Stimulated activated CD8-positive, alpha-beta memory T cell treated with anti-CD3 and anti-CD28 coated beads, Interleukin-15, amount 100 ng/mL, for 1 hour (primary cell): ENCODE measurements at regions not wholly inside any gene's neighbourhood (a gene's known extent, or its start where the extent isn't known, plus 50 kb on each side); places are given as distances from the start of the nearest gene placed in this dataset.

Experiments
- DNase-seq: peaks from one replicate; pipeline ENCODE4 v3.0.0-alpha.2; 2020; ENCODE audit warnings: low read depth

GRCh38 chr13:30107521-30108136, 199.7 kb downstream of the KATNAL1 start:
- no peak for DNase-seq

DNA sequence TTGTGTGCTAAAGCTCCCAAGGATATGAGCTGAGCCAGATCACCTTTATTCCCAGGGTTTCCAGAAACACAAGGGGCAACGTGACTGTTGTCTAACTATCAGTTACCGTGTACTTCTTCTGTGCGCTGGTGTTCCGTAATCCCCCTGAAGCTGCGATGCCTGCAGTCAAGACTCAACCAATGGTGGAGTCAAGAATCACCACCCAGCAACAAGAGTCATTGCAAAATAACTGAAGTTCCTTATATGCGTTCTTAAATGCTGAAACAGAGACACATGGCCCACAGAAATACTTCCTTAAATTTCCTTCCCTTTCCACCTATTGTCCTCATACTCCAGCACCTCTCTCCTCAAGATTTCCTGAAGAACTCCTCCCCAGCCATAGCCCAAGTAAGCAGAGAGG, 200.2 kb downstream of the KATNAL1 start:
- no peak for DNase-seq

GRCh38 chr13:30105381-30105780, 202.0 kb downstream of the KATNAL1 start:
- DNase-seq: no peak

- DNase-seq: no peak
Observed at GRCh38 chr13:30103161-30103840, 204.1 kb downstream of the KATNAL1 start.

DNA sequence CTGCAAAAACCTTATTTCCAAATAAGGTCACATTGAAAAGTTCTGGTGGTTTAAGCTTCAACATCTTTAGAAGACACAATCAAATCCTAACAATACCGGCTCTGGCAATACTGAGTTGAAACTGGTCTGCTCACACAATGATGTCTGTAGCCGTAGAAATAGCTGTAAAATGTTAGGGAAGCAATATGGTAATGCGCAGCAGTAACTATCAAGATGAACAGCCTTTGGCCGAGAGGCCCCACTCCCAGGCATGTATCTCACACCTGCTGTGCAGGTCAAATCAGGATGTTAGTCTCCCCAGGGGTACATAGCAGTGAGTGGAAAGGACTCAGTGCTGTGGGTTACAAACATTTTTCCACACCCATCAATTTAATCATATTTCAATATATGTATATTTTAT, 207.1 kb downstream of the KATNAL1 start:
- no peak for DNase-seq

DNA sequence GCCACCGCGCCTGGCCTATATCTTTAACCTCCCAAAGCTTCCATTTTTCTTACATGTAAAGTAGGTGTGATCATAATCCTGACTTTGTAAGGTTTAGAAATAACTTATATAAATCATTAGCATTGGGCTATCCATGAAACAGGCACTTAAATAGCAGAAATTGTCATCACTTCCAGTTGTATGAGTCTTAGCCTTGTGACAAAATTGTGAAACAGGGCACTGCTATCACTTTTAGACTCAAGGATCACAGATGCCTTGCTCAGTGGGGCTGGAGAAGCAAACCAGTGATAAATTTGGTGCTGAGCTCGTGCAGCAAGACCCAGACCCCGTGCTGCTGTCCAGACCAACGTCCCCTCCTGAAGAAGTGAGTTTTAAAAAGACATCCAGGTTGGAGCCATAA, 209.7 kb downstream of the KATNAL1 start:
- DNase-seq: no peak

- no peak for DNase-seq
Observed at GRCh38 chr13:30097089-30097488, 210.3 kb downstream of the KATNAL1 start.

- no peak for DNase-seq
Observed at GRCh38 chr13:30094015-30094414, 213.3 kb downstream of the KATNAL1 start.

DNA sequence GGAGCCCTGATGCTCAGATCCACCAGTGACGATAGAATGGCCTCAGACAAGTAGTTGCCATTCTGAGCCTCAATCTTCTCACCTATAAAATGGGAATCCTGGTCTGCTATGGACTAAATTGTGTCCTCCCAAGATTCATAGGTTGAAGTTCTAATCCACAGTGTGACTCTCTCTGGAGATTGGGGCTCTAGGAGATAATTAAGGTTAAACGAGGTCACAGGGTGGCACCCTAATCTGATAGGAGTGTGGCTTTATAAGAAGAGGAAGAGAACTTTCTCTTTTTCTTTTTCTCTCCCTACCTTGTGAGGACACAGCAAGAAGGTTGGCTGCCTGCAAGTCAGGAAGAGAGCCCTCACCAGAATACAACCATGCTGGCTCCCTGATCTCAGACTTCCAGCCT, 214.1 kb downstream of the KATNAL1 start:
- DNase-seq: no peak

DNA sequence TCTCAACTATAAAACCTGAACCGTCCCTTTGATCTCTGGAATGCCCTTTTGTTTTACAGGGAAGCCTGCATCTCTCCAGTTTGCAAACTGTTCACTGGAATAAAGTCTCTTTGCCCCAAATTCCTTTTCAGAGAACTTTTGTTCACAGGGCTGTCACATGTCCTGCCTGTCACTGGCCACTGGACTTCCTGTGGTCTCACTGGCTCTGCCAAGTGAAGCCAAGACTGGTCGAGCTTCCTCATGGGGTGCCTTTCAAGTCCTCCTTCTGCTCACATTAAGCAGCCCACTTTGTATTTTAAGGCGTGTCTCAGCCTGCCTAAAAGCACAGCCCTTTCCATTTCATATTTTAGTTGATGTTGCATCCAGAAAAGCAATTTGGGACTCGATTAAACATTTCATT, 215.7 kb downstream of the KATNAL1 start:
- no peak for DNase-seq

- DNase-seq: no peak
Observed at GRCh38 chr13:30091035-30091434, 216.3 kb downstream of the KATNAL1 start.

DNA sequence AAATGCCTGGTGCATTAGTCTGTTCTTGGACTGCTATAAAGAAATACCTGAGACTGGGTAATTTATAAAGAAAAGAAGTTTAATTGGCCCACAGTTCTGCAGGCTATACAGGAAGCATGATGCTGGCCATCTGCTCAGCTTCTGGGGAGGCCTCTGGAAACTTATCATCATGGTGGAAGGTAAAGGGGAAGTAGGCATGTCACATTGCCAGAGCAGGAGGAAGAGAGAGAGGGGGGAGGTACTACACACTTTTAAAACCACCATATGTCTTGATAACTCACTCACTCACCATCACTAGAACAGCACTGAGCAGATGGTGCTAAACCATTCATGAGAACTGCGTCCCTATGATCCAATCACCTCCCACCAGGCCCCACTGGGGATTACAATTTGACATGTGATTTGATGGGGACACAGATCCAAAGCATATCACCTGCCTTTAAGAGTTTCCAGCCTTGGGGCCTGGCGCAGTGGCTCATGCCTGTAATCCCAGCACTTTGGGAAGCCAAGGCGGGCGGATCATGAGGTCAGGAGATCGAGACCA, 219.0 kb downstream of the KATNAL1 start:
- DNase-seq: no peak

GRCh38 chr13:30085087-30085486, 222.3 kb downstream of the KATNAL1 start:
- no peak for DNase-seq

GRCh38 chr13:30082391-30082790, 225.0 kb downstream of the KATNAL1 start:
- no peak for DNase-seq

DNA sequence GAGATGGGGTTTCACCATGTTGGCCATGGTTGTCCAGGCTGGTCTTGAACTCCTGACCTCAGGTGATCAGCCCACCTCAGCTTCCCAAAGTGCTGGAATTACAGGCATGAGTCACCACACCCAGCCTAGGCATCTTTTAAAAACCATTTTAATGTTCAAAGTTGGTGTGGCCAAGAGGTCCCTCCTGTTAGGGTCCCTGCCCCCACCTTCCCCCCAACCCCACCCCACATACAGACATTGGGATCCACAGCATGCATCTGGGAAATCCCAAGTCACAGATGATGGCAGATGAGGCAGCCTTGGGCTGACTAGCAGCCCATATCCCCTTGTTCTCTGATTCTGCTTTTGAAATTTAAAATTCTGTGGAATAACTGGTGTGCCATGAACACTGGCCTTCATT, 226.0 kb downstream of the KATNAL1 start:
- DNase-seq: no peak

- DNase-seq: no peak
Observed at GRCh38 chr13:30079501-30079900, 227.8 kb downstream of the KATNAL1 start.

DNA sequence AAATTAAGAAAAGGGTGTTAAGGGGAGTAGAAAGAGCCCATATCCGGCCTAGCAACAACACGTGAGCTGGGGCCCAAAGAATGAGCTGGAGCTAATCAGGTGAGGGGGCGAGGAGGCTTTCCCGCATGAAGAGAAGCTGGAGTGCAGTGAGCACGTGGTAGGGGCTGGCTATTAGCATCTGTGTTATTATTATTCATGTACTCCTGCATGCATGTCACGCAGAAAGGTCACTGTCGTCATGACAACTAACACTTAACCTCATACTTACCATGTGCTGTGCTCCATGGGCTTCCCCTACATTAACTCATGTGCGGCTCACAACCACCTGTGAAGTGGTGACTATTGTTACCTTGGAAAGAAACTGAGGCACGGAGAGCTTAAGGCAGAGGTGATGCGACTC, 227.6 kb upstream of the UBL3 start:
- DNase-seq: no peak

DNA sequence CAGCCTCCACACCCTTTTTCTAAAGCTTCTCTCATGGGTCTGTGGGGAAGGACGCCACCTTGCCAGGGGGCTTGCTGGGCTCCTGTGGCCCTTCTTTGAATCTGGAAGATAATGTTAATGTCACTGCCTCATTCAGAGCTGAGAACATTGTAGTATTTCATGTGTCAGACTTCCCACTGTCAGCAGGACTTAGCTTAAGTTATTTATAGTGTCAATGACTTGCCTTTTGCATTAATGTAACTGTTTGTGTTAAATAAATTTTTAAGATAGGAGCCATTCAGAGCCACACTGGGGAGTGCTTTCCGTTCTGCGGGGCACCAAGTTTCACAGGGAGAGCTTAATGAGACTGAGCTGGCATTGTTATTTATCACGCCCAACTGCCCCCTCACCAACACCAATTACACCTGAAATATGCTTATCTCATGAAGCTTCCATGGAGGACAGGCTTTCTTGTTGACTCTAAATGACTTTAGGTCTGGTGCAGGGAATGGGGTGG, 226.9 kb upstream of the UBL3 start:
- no peak for DNase-seq

DNA sequence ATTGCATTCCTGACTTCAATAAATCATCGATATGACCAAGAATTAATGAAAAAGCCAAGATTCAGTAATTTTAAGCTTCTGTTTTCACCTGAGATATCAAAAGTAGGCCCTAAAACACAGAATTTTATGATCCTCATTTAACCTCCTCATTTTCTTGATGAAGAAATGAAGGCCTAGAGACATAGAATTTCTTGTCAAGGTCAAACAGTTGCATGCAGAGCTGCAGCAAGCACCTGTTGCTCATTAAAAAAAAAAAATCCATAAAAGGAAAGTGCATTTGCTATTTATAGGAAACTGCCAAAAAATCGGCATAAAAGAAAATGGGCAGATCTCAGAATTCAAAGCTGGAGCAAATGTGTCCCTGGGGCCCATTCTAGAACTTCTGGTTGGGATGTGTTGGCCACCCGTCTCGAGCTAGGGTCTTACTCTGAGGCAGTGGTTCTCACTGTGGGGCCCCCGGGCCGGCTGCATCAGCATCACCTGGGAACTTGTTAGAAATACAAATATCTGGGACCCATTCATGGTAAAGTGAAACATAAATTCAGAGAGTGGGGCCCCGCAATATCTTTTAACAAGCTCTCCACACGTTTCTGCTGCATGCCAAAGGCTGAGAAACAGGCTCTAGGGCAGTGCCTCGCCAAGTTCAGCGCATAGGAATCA, 224.7 kb upstream of the UBL3 start:
- DNase-seq: no peak

DNA sequence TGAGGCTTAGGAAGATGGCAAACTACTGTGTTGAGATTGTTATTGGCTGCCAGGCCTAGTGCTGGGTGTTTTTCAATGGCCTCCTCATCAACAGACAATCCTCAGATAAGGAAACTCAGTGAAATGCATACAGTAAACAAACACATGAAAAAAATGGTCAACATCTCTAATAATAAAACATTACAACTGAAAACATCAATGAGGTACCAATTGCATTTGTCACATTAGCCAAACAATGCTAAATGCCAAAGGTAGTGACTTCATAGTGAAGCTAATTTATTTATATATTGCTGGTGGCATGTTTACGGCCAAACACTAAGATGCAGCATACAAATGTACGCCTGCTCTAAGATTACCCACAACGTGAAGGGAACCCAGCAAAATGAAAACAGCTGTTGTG, 224.0 kb upstream of the UBL3 start:
- no peak for DNase-seq

DNA sequence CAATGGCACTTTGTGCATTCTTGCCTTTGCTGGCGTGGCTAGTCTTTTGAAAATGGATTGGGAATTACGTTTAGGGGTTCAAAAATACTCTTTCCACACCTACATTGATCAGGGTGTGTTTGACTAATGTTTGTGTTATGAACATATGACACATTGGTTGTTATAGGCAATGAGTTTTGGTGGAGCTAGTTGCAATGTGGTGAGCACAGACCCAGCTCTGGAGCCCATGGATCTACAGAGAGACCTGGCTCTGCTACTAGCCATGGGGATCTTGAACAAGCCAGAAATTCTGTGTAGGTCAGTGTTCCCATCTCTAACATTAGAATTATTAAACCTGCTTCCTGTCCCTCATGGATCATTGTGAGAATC, 222.4 kb upstream of the UBL3 start:
- no peak for DNase-seq

GRCh38 chr13:30071969-30072817, 221.8 kb upstream of the UBL3 start:
- no peak for DNase-seq
